ENCODE measurements at regions not wholly inside any gene's neighbourhood (a gene's known extent, or its start where the extent isn't known, plus 50 kb on each side); places are given as distances from the start of the nearest gene placed in this dataset.

DNA sequence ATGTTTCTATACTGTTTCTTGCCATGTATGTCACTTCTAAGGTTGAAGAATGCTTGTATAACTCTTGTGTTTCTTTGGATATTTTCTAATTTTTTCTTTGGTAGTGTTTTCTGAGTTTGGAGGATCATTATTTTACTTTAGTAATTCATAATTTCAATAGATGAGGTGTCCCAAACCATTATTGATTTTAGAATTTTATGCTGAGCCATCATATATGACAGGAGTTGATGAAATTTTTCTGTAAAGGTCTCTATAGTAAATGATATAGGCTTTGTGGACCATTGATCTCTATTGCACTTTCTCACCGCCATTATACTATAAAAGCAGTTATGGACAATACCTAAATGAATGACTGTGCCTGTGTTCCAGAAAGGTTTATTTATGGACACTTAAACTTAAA lies 183.3 kb upstream of the PPP1R3A start:
- H2BK15ac ChIP-seq (ENCODE audit: low read depth, low read length), result no peak overlapping the region
- Mint-ChIP-seq H3K4me3 (no peak overlapping the region), H3K27ac (no peak overlapping the region), H3K36me3 (ENCODE audit: insufficient read depth in 1 of 3, low read depth in 3 of 3) (no peaks in the 10 kb centered on the region), H3K4me1 (no peaks in the 10 kb centered on the region), H3K27me3 (ENCODE audit: low read depth) (peaks cover 4% of the 10 kb centered on the region; the same call in 1 of the 2 replicates), H3K9me3 (no peaks in the 10 kb centered on the region)
- H3K4me2 ChIP-seq (ENCODE audit: insufficient read depth, insufficient read length, low read length), result no peak overlapping the region
- H3K27me3 ChIP-seq (ENCODE audit: insufficient read depth, low read length), result no peaks in the 10 kb centered on the region
- H3K14ac ChIP-seq (ENCODE audit: insufficient read depth, low read length), result no peak overlapping the region
- H4K91ac ChIP-seq (ENCODE audit: insufficient read length, low read depth, low read length), result no peak overlapping the region
- H3K79me2 ChIP-seq (ENCODE audit: insufficient read depth, low read length), result no peaks in the 10 kb centered on the region
- H4K8ac ChIP-seq (replicated peaks; ENCODE audit: insufficient read length, low read depth, low read length), result no peak overlapping the region
- DNase-seq, result no peak
- H3K23ac ChIP-seq (ENCODE audit: insufficient read length, low read depth, low read length), result no peak overlapping the region
- no peak overlapping the region for H3K9ac ChIP-seq (ENCODE audit: extremely low read depth, insufficient read length, low read length)
- no peak overlapping the region for H3K56ac ChIP-seq (ENCODE audit: insufficient read length, low read depth, low read length)
- H3K4me1 ChIP-seq (ENCODE audit: insufficient read depth, low read length), result no peaks in the 10 kb centered on the region
- H2AK5ac ChIP-seq (ENCODE audit: insufficient read length, low read length), result no peak overlapping the region
- no peak overlapping the region for H2BK5ac ChIP-seq (ENCODE audit: insufficient read length, low read length)
- no peak overlapping the region for H2AFZ ChIP-seq (ENCODE audit: low read length)
- no peak overlapping the region for H3K4ac ChIP-seq (ENCODE audit: low read depth, low read length)
- H3K18ac ChIP-seq (ENCODE audit: insufficient read length, low read depth, low read length), result no peak overlapping the region
- no peak overlapping the region for H4K5ac ChIP-seq (ENCODE audit: insufficient read length, low read depth, low read length)
- H2BK20ac ChIP-seq (ENCODE audit: low read depth, low read length, poor library complexity, severe bottlenecking), result no peak overlapping the region
- no peaks in the 10 kb centered on the region for H3K23me2 ChIP-seq (ENCODE audit: insufficient read length, low read depth, low read length, poor library complexity, severe bottlenecking)
- H2BK12ac ChIP-seq (ENCODE audit: insufficient read length, low read depth, low read length), result no peak overlapping the region
- TF ChIP-seq, protein P1, sequence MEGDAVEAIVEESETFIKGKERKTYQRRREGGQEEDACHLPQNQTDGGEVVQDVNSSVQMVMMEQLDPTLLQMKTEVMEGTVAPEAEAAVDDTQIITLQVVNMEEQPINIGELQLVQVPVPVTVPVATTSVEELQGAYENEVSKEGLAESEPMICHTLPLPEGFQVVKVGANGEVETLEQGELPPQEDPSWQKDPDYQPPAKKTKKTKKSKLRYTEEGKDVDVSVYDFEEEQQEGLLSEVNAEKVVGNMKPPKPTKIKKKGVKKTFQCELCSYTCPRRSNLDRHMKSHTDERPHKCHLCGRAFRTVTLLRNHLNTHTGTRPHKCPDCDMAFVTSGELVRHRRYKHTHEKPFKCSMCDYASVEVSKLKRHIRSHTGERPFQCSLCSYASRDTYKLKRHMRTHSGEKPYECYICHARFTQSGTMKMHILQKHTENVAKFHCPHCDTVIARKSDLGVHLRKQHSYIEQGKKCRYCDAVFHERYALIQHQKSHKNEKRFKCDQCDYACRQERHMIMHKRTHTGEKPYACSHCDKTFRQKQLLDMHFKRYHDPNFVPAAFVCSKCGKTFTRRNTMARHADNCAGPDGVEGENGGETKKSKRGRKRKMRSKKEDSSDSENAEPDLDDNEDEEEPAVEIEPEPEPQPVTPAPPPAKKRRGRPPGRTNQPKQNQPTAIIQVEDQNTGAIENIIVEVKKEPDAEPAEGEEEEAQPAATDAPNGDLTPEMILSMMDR (conservative IDR thresholded peaks at IDR 0.05), result no peak
- H3K79me1 ChIP-seq (ENCODE audit: insufficient read depth, low read depth, low read length, poor library complexity, severe bottlenecking), result no peaks in the 10 kb centered on the region
- H3T11ph ChIP-seq (ENCODE audit: low read length), result no peak overlapping the region
- no peak overlapping the region for H3K27ac ChIP-seq (ENCODE audit: insufficient read length, low read depth, low read length)
- no peak overlapping the region for H2BK120ac ChIP-seq (ENCODE audit: low read depth, low read length, poor library complexity, severe bottlenecking)
- H3K9me3 ChIP-seq (ENCODE audit: control insufficient read depth, low read depth, low read length), result no peaks in the 10 kb centered on the region
- H4K20me1 ChIP-seq (ENCODE audit: control insufficient read depth, insufficient read depth, insufficient read length), result no peaks in the 10 kb centered on the region
- WGBS (ENCODE audit: extremely low coverage, insufficient read length, low lambda C conversion rate), result no CpG with 5 or more reads among the region's 1 CpG
